Body of pancreas (tissue), 4 donors: ENCODE measurements at regions not wholly inside any gene's neighbourhood (a gene's known extent, or its start where the extent isn't known, plus 50 kb on each side); places are given as distances from the start of the nearest gene placed in this dataset.

Source experiments
- CTCF ChIP-seq, 7 experiments: fragments of 450-650 bp in 4 of 7; fragments of 200-600 bp in 3 of 7; sonication (generic) in 3 of 7; IDR thresholded peaks; one replicate each; pipeline ENCODE4 v1.5.1; 2016 to 2019; ENCODE audit warnings: antibody characterized with exemption in 7 of 7
- POLR2A ChIP-seq, 3 donors: fragments of 450-650 bp; IDR thresholded peaks; one replicate each; pipeline ENCODE4 v1.6.1; 2016; ENCODE audit warnings: antibody characterized with exemption in 3 of 3, mild to moderate bottlenecking in 2 of 3

GRCh38 chr16:72673118-72673517 lies 374.8 kb downstream of the ZFHX3 start:
- TF ChIP-seq CTCF (IDR thresholded peaks at IDR 0.05) (no peak), POLR2A (IDR thresholded peaks at IDR 0.05) (no peak)
